ENCODE measurements at regions not wholly inside any gene's neighbourhood (a gene's known extent, or its start where the extent isn't known, plus 50 kb on each side); places are given as distances from the start of the nearest gene placed in this dataset. TPM values are rescaled to one million over a fixed set of nuclear protein-coding genes. Genes with fewer than 3 reads are reported as not detected.
"Not testable (repeated sequence)": the region's sequence is repeated elsewhere in the genome, so short reads cannot be mapped to it uniquely, and the experiment has no call there.

- not testable (repeated sequence) for H3K4me3 ChIP-seq (ENCODE audit: low read depth, low read length); DNase-seq (ENCODE audit: low read depth)
Measured at GRCh38 chr4:4084171-4084570, 142.6 kb downstream of the OTOP1 start.

GRCh38 chr4:4089716-4090419, 136.9 kb downstream of the OTOP1 start:
- H3K4me3 ChIP-seq (ENCODE audit: low read depth, low read length); DNase-seq (ENCODE audit: low read depth): not testable (repeated sequence)

- not testable (repeated sequence) for DNase-seq (ENCODE audit: low read depth); H3K4me3 ChIP-seq (ENCODE audit: low read depth, low read length)
Measured at GRCh38 chr4:4090720-4091119, 136.0 kb downstream of the OTOP1 start.

GRCh38 chr4:4092159-4092558, 134.6 kb downstream of the OTOP1 start:
- not testable (repeated sequence) for DNase-seq (ENCODE audit: low read depth); H3K4me3 ChIP-seq (ENCODE audit: low read depth, low read length)

GRCh38 chr4:4099610-4100009, 127.1 kb downstream of the OTOP1 start:
- H3K4me3 ChIP-seq (ENCODE audit: low read depth, low read length); DNase-seq (ENCODE audit: low read depth): not testable (repeated sequence)

- H3K4me3 ChIP-seq (ENCODE audit: low read depth, low read length); DNase-seq (ENCODE audit: low read depth): not testable (repeated sequence)
Measured at GRCh38 chr4:4106923-4107322, 119.8 kb downstream of the OTOP1 start.

- peak overlapping the region; percentile 44 for H3K4me3 ChIP-seq (ENCODE audit: low read depth, low read length)
- TF ChIP-seq CTCF (IDR thresholded peaks at IDR 0.05; ENCODE audit: insufficient read depth, low read length), result peak; percentile 58
- DNase-seq (ENCODE audit: low read depth), result peak; percentile 25
Measured at GRCh38 chr4:4107411-4108107, 119.2 kb downstream of the OTOP1 start.

- not testable (repeated sequence) for H3K4me3 ChIP-seq (ENCODE audit: low read depth, low read length); DNase-seq (ENCODE audit: low read depth)
Measured at GRCh38 chr4:4115381-4115780, 111.3 kb downstream of the OTOP1 start.

- peak; percentile 6 for DNase-seq (ENCODE audit: low read depth)
- H3K4me3 ChIP-seq (ENCODE audit: low read depth, low read length), result not testable (repeated sequence)
Measured at GRCh38 chr4:4116901-4117300, 109.8 kb downstream of the OTOP1 start.

- not testable (repeated sequence) for H3K4me3 ChIP-seq (ENCODE audit: low read depth, low read length); DNase-seq (ENCODE audit: low read depth)
Measured at GRCh38 chr4:4134368-4134767, 92.4 kb downstream of the OTOP1 start.

- not testable (repeated sequence) for H3K4me3 ChIP-seq (ENCODE audit: low read depth, low read length); DNase-seq (ENCODE audit: low read depth)
Measured at GRCh38 chr4:4136621-4137020, 90.1 kb downstream of the OTOP1 start.

Small RNAs in the stretch of these regions (small RNA-seq; reads per million reads assigned to genes)
- not detected for gene AC116562.3

Measured in fibroblast of the aortic adventitia (primary cell).